A549 (cell line): ENCODE measurements at regions not wholly inside any gene's neighbourhood (a gene's known extent, or its start where the extent isn't known, plus 50 kb on each side); places are given as distances from the start of the nearest gene placed in this dataset.

Experiments
- BCL3 ChIP-seq: fragments of >200 bp; sonication (Bioruptor Twin); formaldehyde crosslinking; IDR thresholded peaks from 3 replicates; pipeline ENCODE4 v1.6.1; 2016
- BHLHE40 ChIP-seq: IDR thresholded peaks from 2 replicates; pipeline ENCODE4 v1.6.1; 2012; ENCODE audit warnings: low read depth, low read length, inconsistent platforms
- CEBPB ChIP-seq, 2 experiments: fragments of >200 bp in 1 of 2; sonication (Bioruptor Twin) in 1 of 2; formaldehyde crosslinking in 1 of 2; IDR thresholded peaks; 2 replicates each; pipeline ENCODE4 v1.6.1; 2012 to 2016
- CTCF ChIP-seq: fragments of >200 bp; sonication (Bioruptor Twin); formaldehyde crosslinking; IDR thresholded peaks from 3 replicates; pipeline ENCODE4 v1.5.1; 2016
- EHMT2 ChIP-seq: fragments of 200-600 bp; sonication (generic); IDR thresholded peaks from 2 replicates; pipeline ENCODE4 v1.6.1; 2016; ENCODE audit warnings: antibody characterized with exemption, low read depth, mild to moderate bottlenecking, moderate library complexity
- EP300 ChIP-seq, 2 experiments: fragments of >200 bp; sonication (Bioruptor Twin); formaldehyde crosslinking; IDR thresholded peaks; 2 replicates in 1 of 2; 3 replicates in 1 of 2; pipeline ENCODE4 v1.6.1; 2016 to 2017
- HMGXB4 ChIP-seq: fragments of 250-450 bp; sonication (Bioruptor Pico); IDR thresholded peaks from 2 replicates; pipeline ENCODE4 v1.5.0; 2021; ENCODE audit warnings: mild to moderate bottlenecking, moderate library complexity, borderline replicate concordance
- MYC ChIP-seq: IDR thresholded peaks from 2 replicates; pipeline ENCODE4 v1.6.1; 2012; ENCODE audit warnings: mild to moderate bottlenecking, inconsistent platforms, low read length, improper control_type of control experiment, borderline replicate concordance
- POLR2A ChIP-seq: IDR thresholded peaks from 2 replicates; pipeline ENCODE4 v1.6.1; 2012; ENCODE audit warnings: mild to moderate bottlenecking, low read length
- RAD21 ChIP-seq, 2 experiments: fragments of >200 bp in 1 of 2; sonication (Bioruptor Twin) in 1 of 2; formaldehyde crosslinking in 1 of 2; IDR thresholded peaks in 1 of 2; conservative IDR thresholded peaks in 1 of 2; 2 replicates in 1 of 2; 3 replicates in 1 of 2; pipeline ENCODE4 v1.6.1; 2012 to 2018; ENCODE audit warnings: inconsistent platforms in 1 of 2
- REST ChIP-seq: fragments of 200-600 bp; sonication (generic); IDR thresholded peaks from 2 replicates; pipeline ENCODE4 v1.6.1; 2016; ENCODE audit warnings: antibody characterized with exemption, mild to moderate bottlenecking, moderate library complexity
- RFX5 ChIP-seq: fragments of 450-650 bp; IDR thresholded peaks from 2 replicates; pipeline ENCODE4 v1.7.1; 2014; ENCODE audit warnings: antibody characterized with exemption, mild to moderate bottlenecking, moderate library complexity
- SMC3 ChIP-seq: fragments of >200 bp; sonication (Bioruptor Twin); formaldehyde crosslinking; IDR thresholded peaks from 3 replicates; pipeline ENCODE4 v1.6.1; 2018; ENCODE audit warnings: inconsistent platforms
- TF ChIP-seq, protein P1 (sequence below): fragments of 450-650 bp; IDR thresholded peaks from 2 replicates; pipeline ENCODE4 v1.6.1; 2014; ENCODE audit warnings: antibody characterized with exemption

- TF ChIP-seq MYC (no peak), HMGXB4 (CRISPR knock-in tag) (no peak), EP300 (IDR thresholded peaks at IDR 0.05) (no peak), CTCF (no peak), POLR2A (no peak), CEBPB (IDR thresholded peaks at IDR 0.05) (no peak), EHMT2 (no peak), RAD21 (conservative IDR thresholded peaks at IDR 0.05 in 1 of 2, IDR thresholded peaks at IDR 0.05 in 1 of 2) (no peak), BHLHE40 (no peak), BCL3 (no peak), SMC3 (no peak), RFX5 (no peak), REST (no peak)
- TF ChIP-seq, protein P1, sequence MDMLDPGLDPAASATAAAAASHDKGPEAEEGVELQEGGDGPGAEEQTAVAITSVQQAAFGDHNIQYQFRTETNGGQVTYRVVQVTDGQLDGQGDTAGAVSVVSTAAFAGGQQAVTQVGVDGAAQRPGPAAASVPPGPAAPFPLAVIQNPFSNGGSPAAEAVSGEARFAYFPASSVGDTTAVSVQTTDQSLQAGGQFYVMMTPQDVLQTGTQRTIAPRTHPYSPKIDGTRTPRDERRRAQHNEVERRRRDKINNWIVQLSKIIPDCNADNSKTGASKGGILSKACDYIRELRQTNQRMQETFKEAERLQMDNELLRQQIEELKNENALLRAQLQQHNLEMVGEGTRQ, result no peak
These were observed 239.3 kb upstream of the SLITRK6 start for GRCh38 chr13:86038490-86038889.
